ENCODE measurements at regions not wholly inside any gene's neighbourhood (a gene's known extent, or its start where the extent isn't known, plus 50 kb on each side); places are given as distances from the start of the nearest gene placed in this dataset.

GRCh38 chr9:7402334-7403027 lies 397.1 kb downstream of the DMAC1 start:
- POLR2A ChIA-PET, result interaction anchor here (0.7 to 1.1 kb wide), 2 partner anchors 11 to 837 kb away, joined by 3 to 7 read pairs; no protein-coding TSS in a partner anchor
- intact Hi-C loops (cut with micrococcal nuclease; ENCODE audit: unreplicated experiment), result no loop called here

GRCh38 chr9:7401116-7401515 lies 398.5 kb downstream of the DMAC1 start:
- H3K4me2 ChIP-seq (ENCODE audit: low read length), result no peak overlapping the region
- no peaks in the 10 kb centered on the region for H3K36me3 ChIP-seq (ENCODE audit: insufficient read depth, low read length)
- H3K9me2 ChIP-seq (ENCODE audit: insufficient read depth, low read length), result no peaks in the 10 kb centered on the region
- no peaks in the 10 kb centered on the region for H4K20me1 ChIP-seq (ENCODE audit: insufficient read depth, low read length)
- CTCF ChIA-PET (ENCODE audit: unreplicated experiment), result no interaction called here
- intact Hi-C loops (cut with micrococcal nuclease; ENCODE audit: unreplicated experiment), result no loop called here
- no peak overlapping the region for H3K4me3 ChIP-seq (ENCODE audit: low read depth, low read length, poor library complexity, severe bottlenecking)
- no peaks in the 10 kb centered on the region for H3K4me1 ChIP-seq (ENCODE audit: insufficient read depth, low read length, poor library complexity, severe bottlenecking)
- H3K27ac ChIP-seq (ENCODE audit: low read depth, low read length, poor library complexity, severe bottlenecking), result no peak overlapping the region
- H3K9me3 ChIP-seq (ENCODE audit: low read length), result no peaks in the 10 kb centered on the region
- no TSS peak for BruUV-seq (replicated peaks)
- TF ChIP-seq CTCF (conservative IDR thresholded peaks at IDR 0.05; ENCODE audit: low read length), result no peak
- no peak for TF ChIP-seq EZH2phosphoT487 (IDR thresholded peaks at IDR 0.05; ENCODE audit: borderline replicate concordance, low read depth, low read length)
- H3K79me2 ChIP-seq (ENCODE audit: insufficient read depth, low read depth, low read length), result no peaks in the 10 kb centered on the region
- DNase-seq (ENCODE audit: low spot score), result no peak
- H2AFZ ChIP-seq (ENCODE audit: low read length), result no peak overlapping the region
- POLR2A ChIA-PET, result interaction anchor here (0.7 kb wide), 1 partner anchor 93 kb away, joined by 3 read pairs; no protein-coding TSS in a partner anchor

More at GRCh38 chr9:7402334-7403027, 397.1 kb downstream of the DMAC1 start:
- Histone ChIP-seq H3K4me3 (ENCODE audit: low read depth, low read length, poor library complexity, severe bottlenecking) (no peak overlapping the region), H3K9me3 (ENCODE audit: low read length) (no peaks in the 10 kb centered on the region), H3K27ac (ENCODE audit: low read depth, low read length, poor library complexity, severe bottlenecking) (no peak overlapping the region), H4K20me1 (ENCODE audit: insufficient read depth, low read length) (no peaks in the 10 kb centered on the region), H3K36me3 (ENCODE audit: insufficient read depth, low read length) (no peaks in the 10 kb centered on the region), H3K79me2 (ENCODE audit: insufficient read depth, low read depth, low read length) (no peaks in the 10 kb centered on the region), H3K4me2 (ENCODE audit: low read length) (no peak overlapping the region), H2AFZ (ENCODE audit: low read length) (no peak overlapping the region), H3K9me2 (ENCODE audit: insufficient read depth, low read length) (no peaks in the 10 kb centered on the region), H3K4me1 (ENCODE audit: insufficient read depth, low read length, poor library complexity, severe bottlenecking) (no peaks in the 10 kb centered on the region)
- DNase-seq (ENCODE audit: low spot score), result no peak
- no TSS peak for BruUV-seq (replicated peaks)
- TF ChIP-seq CTCF (conservative IDR thresholded peaks at IDR 0.05; ENCODE audit: low read length) (peak; percentile 28; the same call in 1 of the 2 replicates), EZH2phosphoT487 (IDR thresholded peaks at IDR 0.05; ENCODE audit: borderline replicate concordance, low read depth, low read length) (no peak)
- CTCF ChIA-PET (ENCODE audit: unreplicated experiment), result no interaction called here
